ENCODE measurements at regions not wholly inside any gene's neighbourhood (a gene's known extent, or its start where the extent isn't known, plus 50 kb on each side); places are given as distances from the start of the nearest gene placed in this dataset.

- H3K9me3 ChIP-seq (ENCODE audit: control insufficient read depth, low read length): no peaks in the 10 kb centered on the region
- no peak overlapping the region for H3K4me3 ChIP-seq (ENCODE audit: extremely low read depth, insufficient read depth, low read length, poor library complexity, severe bottlenecking)
- no peak overlapping the region for H3K27ac ChIP-seq (ENCODE audit: low read depth, low read length, severe bottlenecking)
- H3K36me3 ChIP-seq (ENCODE audit: control insufficient read depth, insufficient read depth, low read length): no peaks in the 10 kb centered on the region
- 90% methylated on average over 4 of the region's 6 CpGs; no CpG with 5 or more reads in 1 of the 2 experiments for WGBS, 2 experiments (ENCODE audit: insufficient coverage in 2 of 2)
- H3K4me1 ChIP-seq (ENCODE audit: control insufficient read depth, insufficient read depth, low read length, poor library complexity, severe bottlenecking): no peaks in the 10 kb centered on the region
Observed at GRCh38 chr5:1974081-1974480, 91.4 kb upstream of the IRX4 start.

GRCh38 chr5:1973391-1974013 is 90.8 kb upstream of the IRX4 start:
- Histone ChIP-seq H3K36me3 (ENCODE audit: control insufficient read depth, insufficient read depth, low read length) (no peaks in the 10 kb centered on the region), H3K4me3 (ENCODE audit: extremely low read depth, insufficient read depth, low read length, poor library complexity, severe bottlenecking) (no peak overlapping the region), H3K9me3 (ENCODE audit: control insufficient read depth, low read length) (no peaks in the 10 kb centered on the region), H3K4me1 (ENCODE audit: control insufficient read depth, insufficient read depth, low read length, poor library complexity, severe bottlenecking) (no peaks in the 10 kb centered on the region), H3K27ac (ENCODE audit: low read depth, low read length, severe bottlenecking) (no peak overlapping the region)
- WGBS, 2 experiments (ENCODE audit: insufficient coverage in 2 of 2): 70 to 80% methylated on average over 17 to 20 of the region's 21 CpGs

GRCh38 chr5:1971944-1972343 is 89.2 kb upstream of the IRX4 start:
- 88% methylated on average over 6 of the region's 13 CpGs for WGBS, 2 experiments (ENCODE audit: insufficient coverage in 2 of 2)
- H3K4me1 ChIP-seq (ENCODE audit: control insufficient read depth, insufficient read depth, low read length, poor library complexity, severe bottlenecking): no peaks in the 10 kb centered on the region
- H3K27ac ChIP-seq (ENCODE audit: low read depth, low read length, severe bottlenecking): no peak overlapping the region
- H3K4me3 ChIP-seq (ENCODE audit: extremely low read depth, insufficient read depth, low read length, poor library complexity, severe bottlenecking): no peak overlapping the region
- H3K36me3 ChIP-seq (ENCODE audit: control insufficient read depth, insufficient read depth, low read length): no peaks in the 10 kb centered on the region
- H3K9me3 ChIP-seq (ENCODE audit: control insufficient read depth, low read length): no peaks in the 10 kb centered on the region

- WGBS, 2 experiments (ENCODE audit: insufficient coverage in 2 of 2): 89% methylated on average over 3 to 5 of the region's 6 CpGs
- no peak overlapping the region for H3K4me3 ChIP-seq (ENCODE audit: extremely low read depth, insufficient read depth, low read length, poor library complexity, severe bottlenecking)
- no peaks in the 10 kb centered on the region for H3K36me3 ChIP-seq (ENCODE audit: control insufficient read depth, insufficient read depth, low read length)
- no peaks in the 10 kb centered on the region for H3K9me3 ChIP-seq (ENCODE audit: control insufficient read depth, low read length)
- no peaks in the 10 kb centered on the region for H3K4me1 ChIP-seq (ENCODE audit: control insufficient read depth, insufficient read depth, low read length, poor library complexity, severe bottlenecking)
- H3K27ac ChIP-seq (ENCODE audit: low read depth, low read length, severe bottlenecking): no peak overlapping the region
Observed at GRCh38 chr5:1967736-1968135, 85.0 kb upstream of the IRX4 start.

- Histone ChIP-seq H3K36me3 (ENCODE audit: control insufficient read depth, insufficient read depth, low read length) (no peaks in the 10 kb centered on the region), H3K4me1 (ENCODE audit: control insufficient read depth, insufficient read depth, low read length, poor library complexity, severe bottlenecking) (no peaks in the 10 kb centered on the region), H3K9me3 (ENCODE audit: control insufficient read depth, low read length) (no peaks in the 10 kb centered on the region), H3K4me3 (ENCODE audit: extremely low read depth, insufficient read depth, low read length, poor library complexity, severe bottlenecking) (no peak overlapping the region), H3K27ac (ENCODE audit: low read depth, low read length, severe bottlenecking) (no peak overlapping the region)
- 69 to 72% methylated on average over 5 to 9 of the region's 9 CpGs for WGBS, 2 experiments (ENCODE audit: insufficient coverage in 2 of 2)
Observed at GRCh38 chr5:1966461-1966860, 83.7 kb upstream of the IRX4 start.

GRCh38 chr5:1965925-1966324 is 83.2 kb upstream of the IRX4 start:
- no peak overlapping the region for H3K4me3 ChIP-seq (ENCODE audit: extremely low read depth, insufficient read depth, low read length, poor library complexity, severe bottlenecking)
- 84 to 87% methylated on average over 7 of the region's 7 CpGs for WGBS, 2 experiments (ENCODE audit: insufficient coverage in 2 of 2)
- no peaks in the 10 kb centered on the region for H3K9me3 ChIP-seq (ENCODE audit: control insufficient read depth, low read length)

GRCh38 chr5:1963941-1964451 is 81.3 kb upstream of the IRX4 start:
- Histone ChIP-seq H3K27ac (ENCODE audit: low read depth, low read length, severe bottlenecking) (no peak overlapping the region), H3K4me3 (ENCODE audit: extremely low read depth, insufficient read depth, low read length, poor library complexity, severe bottlenecking) (no peak overlapping the region), H3K9me3 (ENCODE audit: control insufficient read depth, low read length) (no peaks in the 10 kb centered on the region), H3K4me1 (ENCODE audit: control insufficient read depth, insufficient read depth, low read length, poor library complexity, severe bottlenecking) (no peaks in the 10 kb centered on the region), H3K36me3 (ENCODE audit: control insufficient read depth, insufficient read depth, low read length) (no peaks in the 10 kb centered on the region)
- 79 to 86% methylated on average over 11 to 13 of the region's 14 CpGs for WGBS, 2 experiments (ENCODE audit: insufficient coverage in 2 of 2)

More at GRCh38 chr5:1965925-1966324, 83.2 kb upstream of the IRX4 start:
- Histone ChIP-seq H3K4me1 (ENCODE audit: control insufficient read depth, insufficient read depth, low read length, poor library complexity, severe bottlenecking) (no peaks in the 10 kb centered on the region), H3K36me3 (ENCODE audit: control insufficient read depth, insufficient read depth, low read length) (no peaks in the 10 kb centered on the region), H3K27ac (ENCODE audit: low read depth, low read length, severe bottlenecking) (no peak overlapping the region)

- Histone ChIP-seq H3K27ac (ENCODE audit: low read depth, low read length, severe bottlenecking) (no peak overlapping the region), H3K36me3 (ENCODE audit: control insufficient read depth, insufficient read depth, low read length) (no peaks in the 10 kb centered on the region), H3K4me3 (ENCODE audit: extremely low read depth, insufficient read depth, low read length, poor library complexity, severe bottlenecking) (no peak overlapping the region), H3K4me1 (ENCODE audit: control insufficient read depth, insufficient read depth, low read length, poor library complexity, severe bottlenecking) (no peaks in the 10 kb centered on the region), H3K9me3 (ENCODE audit: control insufficient read depth, low read length) (no peaks in the 10 kb centered on the region)
- 84 to 92% methylated on average over 5 to 12 of the region's 12 CpGs for WGBS, 2 experiments (ENCODE audit: insufficient coverage in 2 of 2)
Observed at GRCh38 chr5:1963358-1963757, 80.6 kb upstream of the IRX4 start.

GRCh38 chr5:1962619-1963355 is 80.1 kb upstream of the IRX4 start:
- H3K36me3 ChIP-seq (ENCODE audit: control insufficient read depth, insufficient read depth, low read length): no peaks in the 10 kb centered on the region
- WGBS, 2 experiments (ENCODE audit: insufficient coverage in 2 of 2): 89 to 91% methylated on average over 7 to 11 of the region's 13 CpGs
- H3K4me3 ChIP-seq (ENCODE audit: extremely low read depth, insufficient read depth, low read length, poor library complexity, severe bottlenecking): no peak overlapping the region
- H3K27ac ChIP-seq (ENCODE audit: low read depth, low read length, severe bottlenecking): no peak overlapping the region
- H3K9me3 ChIP-seq (ENCODE audit: control insufficient read depth, low read length): no peaks in the 10 kb centered on the region
- H3K4me1 ChIP-seq (ENCODE audit: control insufficient read depth, insufficient read depth, low read length, poor library complexity, severe bottlenecking): no peaks in the 10 kb centered on the region

- no peak overlapping the region for H3K27ac ChIP-seq (ENCODE audit: low read depth, low read length, severe bottlenecking)
- H3K4me1 ChIP-seq (ENCODE audit: control insufficient read depth, insufficient read depth, low read length, poor library complexity, severe bottlenecking): no peaks in the 10 kb centered on the region
- WGBS, 2 experiments (ENCODE audit: insufficient coverage in 2 of 2): 90 to 93% methylated on average over 17 to 24 of the region's 25 CpGs
Observed at GRCh38 chr5:1961952-1962595, 79.3 kb upstream of the IRX4 start.

More at GRCh38 chr5:1961952-1962595, 79.3 kb upstream of the IRX4 start:
- Histone ChIP-seq H3K36me3 (ENCODE audit: control insufficient read depth, insufficient read depth, low read length) (no peaks in the 10 kb centered on the region), H3K9me3 (ENCODE audit: control insufficient read depth, low read length) (no peaks in the 10 kb centered on the region), H3K4me3 (ENCODE audit: extremely low read depth, insufficient read depth, low read length, poor library complexity, severe bottlenecking) (no peak overlapping the region)
